ENCODE measurements at regions not wholly inside any gene's neighbourhood (a gene's known extent, or its start where the extent isn't known, plus 50 kb on each side); places are given as distances from the start of the nearest gene placed in this dataset.

DNA sequence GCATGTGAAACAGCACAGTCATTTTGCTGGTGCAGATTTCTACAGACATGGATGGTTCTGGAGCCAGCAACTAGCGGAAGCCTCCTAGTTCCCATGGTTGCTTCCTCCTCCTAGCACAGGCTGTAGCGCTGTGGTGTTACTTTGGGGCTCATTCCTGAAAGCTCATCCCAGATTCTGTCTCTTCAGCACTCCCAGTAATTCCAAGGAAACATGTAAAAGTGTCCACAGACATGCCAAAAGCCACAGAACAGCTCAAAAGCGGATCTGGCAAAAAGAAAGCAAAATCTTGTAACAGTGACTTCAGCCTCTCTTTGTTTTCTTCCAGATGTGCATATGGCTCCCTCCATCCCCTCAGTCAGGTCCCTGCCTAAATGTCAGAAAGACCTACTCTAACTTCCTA is 144.1 kb downstream of the CEP120 start:
- Histone ChIP-seq H3K4me1 (ENCODE audit: insufficient read depth, low read length, poor library complexity, severe bottlenecking) (no peaks in the 10 kb centered on the region), H2AFZ (ENCODE audit: low read length) (no peak overlapping the region), H3K79me2 (ENCODE audit: insufficient read depth, low read depth, low read length) (no peaks in the 10 kb centered on the region), H3K9me2 (ENCODE audit: insufficient read depth, low read length) (no peaks in the 10 kb centered on the region), H3K9me3 (ENCODE audit: low read length) (no peaks in the 10 kb centered on the region), H3K36me3 (ENCODE audit: insufficient read depth, low read length) (no peaks in the 10 kb centered on the region), H3K27ac (ENCODE audit: low read depth, low read length, poor library complexity, severe bottlenecking) (no peak overlapping the region), H3K4me3 (ENCODE audit: low read depth, low read length, poor library complexity, severe bottlenecking) (no peak overlapping the region), H4K20me1 (ENCODE audit: insufficient read depth, low read length) (no peaks in the 10 kb centered on the region), H3K4me2 (ENCODE audit: low read length) (no peak overlapping the region)
- ChIA-PET POLR2A (interaction anchor here (0.9 kb wide), 1 partner anchor 27 kb away, joined by 3 read pairs; no protein-coding TSS in a partner anchor), CTCF (ENCODE audit: unreplicated experiment) (no interaction called here)
- intact Hi-C loops (cut with micrococcal nuclease; ENCODE audit: unreplicated experiment) = no loop called here
- no peak for TF ChIP-seq CTCF (conservative IDR thresholded peaks at IDR 0.05; ENCODE audit: low read length)
- no peak for TF ChIP-seq EZH2phosphoT487 (IDR thresholded peaks at IDR 0.05; ENCODE audit: borderline replicate concordance, low read depth, low read length)
- BruUV-seq (replicated peaks) = no TSS peak
- DNase-seq (ENCODE audit: low spot score) = no peak

DNA sequence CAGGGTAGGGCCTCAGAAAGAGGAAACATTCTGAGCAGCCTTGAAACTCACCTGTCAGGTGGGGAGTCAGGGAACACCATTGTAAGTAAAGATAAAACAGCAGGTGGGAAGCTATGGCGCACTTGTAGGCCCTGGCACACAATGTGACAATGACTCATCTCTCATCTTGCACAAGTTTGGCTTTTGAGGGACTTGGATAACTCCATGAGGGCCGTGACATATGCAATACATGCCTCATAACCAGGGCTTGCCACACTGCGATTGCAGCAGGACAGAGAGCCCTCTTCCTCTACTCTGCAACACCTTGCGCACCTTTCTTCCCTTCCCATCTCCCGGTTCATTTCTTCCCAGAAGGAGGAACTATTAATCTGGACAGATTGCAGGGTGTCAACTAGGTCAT is 144.9 kb downstream of the CEP120 start:
- Histone ChIP-seq H3K4me3 (ENCODE audit: low read depth, low read length, poor library complexity, severe bottlenecking) (no peak overlapping the region), H3K36me3 (ENCODE audit: insufficient read depth, low read length) (no peaks in the 10 kb centered on the region), H2AFZ (ENCODE audit: low read length) (no peak overlapping the region), H3K9me3 (ENCODE audit: low read length) (no peaks in the 10 kb centered on the region), H3K79me2 (ENCODE audit: insufficient read depth, low read depth, low read length) (no peaks in the 10 kb centered on the region), H3K4me2 (ENCODE audit: low read length) (no peak overlapping the region), H3K9me2 (ENCODE audit: insufficient read depth, low read length) (no peaks in the 10 kb centered on the region), H4K20me1 (ENCODE audit: insufficient read depth, low read length) (no peaks in the 10 kb centered on the region), H3K27ac (ENCODE audit: low read depth, low read length, poor library complexity, severe bottlenecking) (no peak overlapping the region), H3K4me1 (ENCODE audit: insufficient read depth, low read length, poor library complexity, severe bottlenecking) (no peaks in the 10 kb centered on the region)
- TF ChIP-seq EZH2phosphoT487 (IDR thresholded peaks at IDR 0.05; ENCODE audit: borderline replicate concordance, low read depth, low read length) (no peak), CTCF (conservative IDR thresholded peaks at IDR 0.05; ENCODE audit: low read length) (no peak)
- ChIA-PET CTCF (ENCODE audit: unreplicated experiment) (interaction anchor here (0.6 kb wide), 1 partner anchor 50 kb away, joined by 3 read pairs; no protein-coding TSS in a partner anchor), POLR2A (interaction anchor here (0.9 kb wide), 1 partner anchor 28 kb away, joined by 3 read pairs; no protein-coding TSS in a partner anchor)
- BruUV-seq (replicated peaks) = no TSS peak
- intact Hi-C loops (cut with micrococcal nuclease; ENCODE audit: unreplicated experiment) = no loop called here
- DNase-seq (ENCODE audit: low spot score) = no peak

GRCh38 chr5:123273984-123274383 is 149.2 kb downstream of the CEP120 start:
- Histone ChIP-seq H3K9me3 (ENCODE audit: low read length) (no peaks in the 10 kb centered on the region), H3K4me1 (ENCODE audit: insufficient read depth, low read length, poor library complexity, severe bottlenecking) (no peaks in the 10 kb centered on the region), H3K4me2 (ENCODE audit: low read length) (no peak overlapping the region), H3K79me2 (ENCODE audit: insufficient read depth, low read depth, low read length) (no peaks in the 10 kb centered on the region), H2AFZ (ENCODE audit: low read length) (no peak overlapping the region), H3K9me2 (ENCODE audit: insufficient read depth, low read length) (no peaks in the 10 kb centered on the region), H3K4me3 (ENCODE audit: low read depth, low read length, poor library complexity, severe bottlenecking) (no peak overlapping the region), H3K27ac (ENCODE audit: low read depth, low read length, poor library complexity, severe bottlenecking) (no peak overlapping the region), H3K36me3 (ENCODE audit: insufficient read depth, low read length) (no peaks in the 10 kb centered on the region), H4K20me1 (ENCODE audit: insufficient read depth, low read length) (no peaks in the 10 kb centered on the region)
- ChIA-PET CTCF (ENCODE audit: unreplicated experiment) (no interaction called here), POLR2A (no interaction called here)
- intact Hi-C loops (cut with micrococcal nuclease; ENCODE audit: unreplicated experiment) = no loop called here
- no peak for TF ChIP-seq EZH2phosphoT487 (IDR thresholded peaks at IDR 0.05; ENCODE audit: borderline replicate concordance, low read depth, low read length)
- no peak; the same call in 1 of the 2 replicates for TF ChIP-seq CTCF (conservative IDR thresholded peaks at IDR 0.05; ENCODE audit: low read length)
- no peak for DNase-seq (ENCODE audit: low spot score)
- BruUV-seq (replicated peaks) = no TSS peak
